AG10803 (cell line): ENCODE measurements at regions not wholly inside any gene's neighbourhood (a gene's known extent, or its start where the extent isn't known, plus 50 kb on each side); places are given as distances from the start of the nearest gene placed in this dataset.

Experiments used
- DNase-seq: peaks from one replicate; pipeline ENCODE4 v3.0.0; 2010; ENCODE audit warnings: low read depth
- H3K4me3 ChIP-seq: 2 replicates; pipeline ENCODE4 v1.5.1; 2011; ENCODE audit warnings: mild to moderate bottlenecking, low read length, control low read depth
- TF ChIP-seq, protein P1 (sequence below): conservative IDR thresholded peaks from 2 replicates; pipeline ENCODE4 v1.5.1; 2011; ENCODE audit warnings: mild to moderate bottlenecking, low read length, control low read depth, inconsistent platforms

DNA sequence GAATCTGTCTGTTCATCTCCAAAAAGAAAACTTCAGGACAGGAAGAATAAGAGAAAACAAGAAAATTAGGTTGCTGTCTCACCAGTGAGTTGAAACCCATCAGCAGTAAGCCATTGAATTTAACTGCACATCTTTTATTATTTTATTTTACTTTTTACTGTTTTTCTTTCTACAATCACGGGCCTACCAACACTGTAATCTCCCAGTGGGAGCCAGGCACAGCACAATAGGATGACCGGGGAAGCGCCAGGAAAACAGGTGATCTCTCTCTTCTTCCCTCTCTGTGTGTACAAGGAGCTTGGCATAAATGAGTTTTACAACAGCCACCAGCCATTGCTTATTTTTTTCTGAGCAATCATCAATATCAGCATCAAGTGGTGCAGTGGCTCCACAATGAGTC is 113.1 kb upstream of the ESRRG start:
- DNase-seq, result no peak
- H3K4me3 ChIP-seq, result no peak overlapping the region
- TF ChIP-seq, protein P1, sequence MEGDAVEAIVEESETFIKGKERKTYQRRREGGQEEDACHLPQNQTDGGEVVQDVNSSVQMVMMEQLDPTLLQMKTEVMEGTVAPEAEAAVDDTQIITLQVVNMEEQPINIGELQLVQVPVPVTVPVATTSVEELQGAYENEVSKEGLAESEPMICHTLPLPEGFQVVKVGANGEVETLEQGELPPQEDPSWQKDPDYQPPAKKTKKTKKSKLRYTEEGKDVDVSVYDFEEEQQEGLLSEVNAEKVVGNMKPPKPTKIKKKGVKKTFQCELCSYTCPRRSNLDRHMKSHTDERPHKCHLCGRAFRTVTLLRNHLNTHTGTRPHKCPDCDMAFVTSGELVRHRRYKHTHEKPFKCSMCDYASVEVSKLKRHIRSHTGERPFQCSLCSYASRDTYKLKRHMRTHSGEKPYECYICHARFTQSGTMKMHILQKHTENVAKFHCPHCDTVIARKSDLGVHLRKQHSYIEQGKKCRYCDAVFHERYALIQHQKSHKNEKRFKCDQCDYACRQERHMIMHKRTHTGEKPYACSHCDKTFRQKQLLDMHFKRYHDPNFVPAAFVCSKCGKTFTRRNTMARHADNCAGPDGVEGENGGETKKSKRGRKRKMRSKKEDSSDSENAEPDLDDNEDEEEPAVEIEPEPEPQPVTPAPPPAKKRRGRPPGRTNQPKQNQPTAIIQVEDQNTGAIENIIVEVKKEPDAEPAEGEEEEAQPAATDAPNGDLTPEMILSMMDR, result no peak

DNA sequence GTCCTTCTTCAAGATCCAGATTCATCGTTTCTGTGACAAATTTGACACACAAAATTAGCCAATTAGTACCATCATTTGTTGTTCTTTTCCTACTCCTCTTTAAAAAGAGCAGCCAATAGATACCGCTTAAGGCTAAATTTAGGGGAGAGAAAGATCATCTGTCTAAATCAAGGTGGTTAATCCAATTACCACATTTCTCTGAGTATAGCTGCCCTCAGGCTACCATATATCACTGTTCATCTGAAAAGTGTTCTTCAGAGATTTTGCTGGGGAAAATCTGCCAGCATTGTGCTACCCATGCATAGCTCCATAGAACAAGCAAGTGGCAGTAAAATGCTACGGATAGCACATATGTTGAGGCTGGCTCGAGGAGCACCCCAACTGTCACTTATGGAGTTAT is 110.3 kb upstream of the ESRRG start:
- no peak for DNase-seq
- no peak overlapping the region for H3K4me3 ChIP-seq
- TF ChIP-seq, protein P1, result no peak

DNA sequence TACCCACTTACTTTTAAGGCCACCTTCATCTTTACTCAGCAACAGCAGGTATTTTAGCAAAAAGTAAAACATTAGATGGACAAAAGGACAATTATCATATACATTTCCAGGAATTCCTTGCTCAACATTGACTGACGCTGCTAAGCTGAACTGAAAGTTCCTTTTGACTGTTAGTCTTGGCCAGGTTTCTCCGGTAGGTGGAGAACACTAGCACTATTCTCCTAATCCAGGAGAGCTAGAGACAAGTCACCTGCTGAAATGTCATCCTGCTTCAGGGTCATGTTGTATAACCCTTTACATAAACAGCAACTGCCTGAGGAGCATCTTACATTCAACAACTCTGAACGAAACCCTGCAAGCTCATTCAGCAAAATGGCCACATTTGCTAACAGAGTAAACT is 109.0 kb upstream of the ESRRG start:
- no peak for DNase-seq
- TF ChIP-seq, protein P1, result no peak
- H3K4me3 ChIP-seq, result no peak overlapping the region

DNA sequence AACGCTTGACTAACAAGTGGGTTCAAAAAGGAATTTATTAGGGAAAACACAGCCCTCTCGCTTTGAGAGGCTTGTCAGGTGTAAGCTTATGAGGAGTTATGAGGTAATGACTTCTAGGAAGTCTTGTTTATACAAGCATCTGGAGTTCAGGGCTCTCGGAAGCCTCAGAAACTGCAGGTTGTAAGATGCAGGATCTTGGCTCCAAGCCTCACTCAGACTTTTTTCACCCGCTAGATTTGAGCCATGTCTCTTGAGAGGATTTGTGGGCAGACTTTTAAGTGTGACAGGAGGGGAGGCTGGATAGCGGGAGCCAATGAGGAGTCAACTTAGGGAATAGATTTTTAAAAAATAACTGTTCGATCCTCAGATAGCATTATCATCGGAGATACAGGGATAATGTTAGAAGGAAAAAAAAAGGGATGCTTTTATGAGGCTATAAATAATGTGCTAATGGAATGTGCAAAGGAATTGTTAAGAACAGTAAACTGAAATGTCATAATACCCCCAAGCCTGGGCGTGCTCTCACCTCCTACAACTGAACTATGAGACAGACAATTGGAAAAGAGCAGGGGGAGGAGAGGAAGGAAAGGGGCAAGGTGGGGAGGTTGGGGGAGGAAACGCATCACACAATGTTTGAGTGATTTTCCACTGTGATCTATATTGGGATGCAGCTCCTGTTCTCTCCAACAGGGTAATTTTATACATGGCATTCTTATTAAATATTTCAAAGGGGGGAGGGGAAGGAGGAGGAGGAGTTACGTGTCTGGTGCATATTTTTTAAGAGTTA is 107.4 kb upstream of the ESRRG start:
- no peak for DNase-seq
- TF ChIP-seq, protein P1, result no peak
- H3K4me3 ChIP-seq, result no peak overlapping the region

DNA sequence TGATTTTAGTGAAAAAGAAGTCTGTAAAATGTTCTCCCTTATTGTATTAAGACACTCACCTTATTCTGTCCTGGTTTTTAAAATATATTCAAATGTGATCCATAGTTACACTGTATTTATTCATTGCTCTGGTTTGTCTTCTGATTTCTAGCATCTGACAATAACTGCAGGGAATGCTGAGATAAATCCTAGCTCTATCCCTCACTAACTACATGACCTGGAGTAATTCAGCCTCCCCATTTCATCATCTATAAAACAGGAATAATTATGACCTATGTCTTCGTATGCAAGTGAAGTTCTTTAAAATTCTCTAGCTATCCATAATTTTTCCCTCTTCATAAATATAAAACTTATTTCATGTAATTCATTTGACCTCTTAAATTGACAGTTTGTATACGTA is 104.0 kb upstream of the ESRRG start:
- TF ChIP-seq, protein P1, result no peak
- H3K4me3 ChIP-seq, result no peak overlapping the region
- no peak for DNase-seq

DNA sequence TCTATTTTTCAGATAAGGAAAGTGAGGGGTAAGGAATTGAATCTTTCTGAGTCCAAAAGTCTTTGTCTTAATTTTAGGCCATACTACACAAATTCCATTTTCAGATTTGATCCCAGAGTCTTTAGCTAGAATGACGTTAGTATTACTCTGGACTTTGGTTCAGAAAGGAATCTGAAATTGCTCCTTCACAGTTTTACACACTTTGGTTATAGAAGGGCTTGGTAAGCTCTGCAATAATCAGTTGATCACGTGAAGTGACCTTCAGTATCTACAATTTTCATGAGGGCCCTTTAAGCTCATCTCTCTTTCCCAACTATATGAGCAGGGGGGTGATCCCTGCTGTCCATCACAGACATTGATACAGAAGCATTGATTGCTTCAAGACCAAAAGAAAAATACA is 103.4 kb upstream of the ESRRG start:
- no peak overlapping the region for H3K4me3 ChIP-seq
- TF ChIP-seq, protein P1, result no peak
- no peak for DNase-seq

DNA sequence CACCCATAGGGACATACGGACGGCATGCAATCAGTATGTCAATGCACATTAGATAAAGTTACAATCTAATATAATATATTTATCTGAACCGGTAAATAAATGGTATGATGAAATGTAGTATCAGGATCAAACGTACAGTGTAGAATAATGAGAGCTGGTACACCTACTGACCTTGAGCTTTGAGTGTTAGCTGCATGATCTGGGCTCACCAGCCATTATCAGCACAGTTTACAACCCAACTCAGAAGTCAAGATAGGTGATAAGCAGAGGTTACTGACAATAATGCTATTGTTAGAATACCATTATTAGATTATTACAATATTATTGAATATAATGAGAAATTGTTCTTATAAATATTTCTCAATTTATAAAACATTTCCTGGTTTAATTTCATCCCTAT is 103.0 kb upstream of the ESRRG start:
- H3K4me3 ChIP-seq, result no peak overlapping the region
- TF ChIP-seq, protein P1, result no peak
- no peak for DNase-seq
